NCI-H748 (cell line): ENCODE measurements at regions not wholly inside any gene's neighbourhood (a gene's known extent, or its start where the extent isn't known, plus 50 kb on each side); places are given as distances from the start of the nearest gene placed in this dataset.
A peak's percentile ranks its signal among the peaks of the same experiment; 100 is the strongest.

Source experiments
- DNase-seq: peaks from one replicate; lab custom pipeline; 2025; ENCODE audit not compliant: unreplicated experiment; lab: John Stamatoyannopoulos, UW

GRCh38 chr12:5194306-5194705 is 150.6 kb downstream of the KCNA5 start:
- no peak for DNase-seq

GRCh38 chr12:5195244-5195643 is 151.6 kb downstream of the KCNA5 start:
- DNase-seq, result no peak

- DNase-seq, result no peak
Measured at GRCh38 chr12:5195691-5196090, 152.0 kb downstream of the KCNA5 start.

GRCh38 chr12:5197131-5197530 is 153.5 kb downstream of the KCNA5 start:
- no peak for DNase-seq

GRCh38 chr12:5197656-5198055 is 154.0 kb downstream of the KCNA5 start:
- DNase-seq, result no peak

GRCh38 chr12:5200278-5201087 is 156.8 kb downstream of the KCNA5 start:
- DNase-seq, result peak; percentile 55

- no peak for DNase-seq
Measured at GRCh38 chr12:5201554-5202218, 158.0 kb downstream of the KCNA5 start.

GRCh38 chr12:5203274-5203673 is 159.6 kb downstream of the KCNA5 start:
- DNase-seq, result no peak

GRCh38 chr12:5203720-5204119 is 160.0 kb downstream of the KCNA5 start:
- no peak for DNase-seq

DNA sequence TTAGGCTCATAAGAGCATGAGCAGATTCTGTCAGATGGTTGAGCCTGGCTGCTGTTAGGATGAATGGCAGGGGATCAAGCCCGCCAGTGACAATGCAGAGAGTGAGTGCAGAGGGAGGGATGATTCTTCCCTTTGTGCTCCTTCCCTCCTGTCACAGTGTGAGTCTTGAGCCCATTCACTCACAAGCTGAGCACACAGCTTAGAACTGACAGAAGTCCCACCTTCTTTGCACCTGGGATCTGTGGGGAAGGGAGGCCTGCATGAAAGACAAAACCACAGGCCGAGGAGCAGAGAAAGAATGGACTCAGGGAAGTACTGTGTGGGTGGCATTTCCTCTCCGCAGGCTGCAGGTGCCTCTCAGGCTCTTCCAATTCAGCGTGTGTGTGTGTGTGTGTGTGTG is 160.6 kb downstream of the KCNA5 start:
- DNase-seq, result no peak

DNA sequence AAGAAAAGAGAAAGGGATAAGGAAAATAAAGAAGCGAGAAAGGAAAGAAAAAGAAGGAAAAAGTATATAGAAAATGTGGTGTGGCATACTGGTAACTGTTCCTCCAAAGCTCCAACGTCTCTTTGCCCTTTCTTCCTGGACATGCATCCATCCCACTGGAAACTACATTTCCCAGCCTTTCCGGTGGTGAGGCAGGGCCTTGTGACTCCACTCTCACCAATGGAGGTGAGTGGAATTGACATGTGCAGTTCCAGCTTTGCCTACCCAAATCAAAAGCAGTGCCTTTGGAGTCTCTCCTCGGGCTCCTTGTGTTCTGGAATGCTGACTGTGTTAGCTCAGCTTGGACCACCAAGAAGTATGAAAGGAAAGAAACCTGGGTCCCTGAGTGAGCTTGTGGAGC is 161.2 kb downstream of the KCNA5 start:
- no peak for DNase-seq

DNA sequence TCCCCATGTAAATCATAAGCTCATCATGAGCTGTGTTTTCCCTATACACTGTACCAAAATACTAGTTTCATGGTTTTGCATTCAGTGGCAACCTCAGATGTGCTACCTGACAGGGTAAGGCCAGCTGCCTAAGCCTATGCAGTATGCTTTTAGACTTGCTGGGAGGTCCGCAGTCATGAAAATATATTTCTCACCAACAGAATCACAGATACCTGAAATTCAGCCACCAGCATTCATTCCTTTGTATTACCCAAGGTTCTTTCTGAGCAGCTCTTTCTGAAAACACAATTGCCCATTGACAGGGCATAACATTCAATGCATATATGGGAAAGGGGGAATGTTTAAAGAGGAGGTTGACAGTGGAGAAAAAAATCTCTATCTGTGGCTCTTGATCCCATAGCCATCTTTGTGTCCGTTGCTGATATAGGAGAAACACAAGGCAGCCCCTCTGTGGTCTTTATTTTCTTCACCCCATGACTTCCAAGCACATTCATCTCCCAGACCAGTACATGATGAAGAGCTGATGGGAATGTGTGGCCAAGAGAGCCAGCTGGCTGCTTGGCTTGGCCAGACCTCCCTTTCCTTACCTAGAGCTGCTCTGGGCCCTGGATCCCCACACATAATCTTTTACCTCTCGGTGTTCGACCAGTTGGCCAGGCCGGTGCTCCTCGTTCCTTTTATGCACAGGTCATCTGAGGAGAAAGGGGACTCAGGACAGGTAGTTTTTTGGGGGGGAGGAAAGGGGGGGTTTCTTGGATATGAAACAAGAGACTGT is 162.9 kb downstream of the KCNA5 start:
- no peak for DNase-seq

- no peak for DNase-seq
Measured at GRCh38 chr12:5210179-5210922, 166.7 kb downstream of the KCNA5 start.

DNA sequence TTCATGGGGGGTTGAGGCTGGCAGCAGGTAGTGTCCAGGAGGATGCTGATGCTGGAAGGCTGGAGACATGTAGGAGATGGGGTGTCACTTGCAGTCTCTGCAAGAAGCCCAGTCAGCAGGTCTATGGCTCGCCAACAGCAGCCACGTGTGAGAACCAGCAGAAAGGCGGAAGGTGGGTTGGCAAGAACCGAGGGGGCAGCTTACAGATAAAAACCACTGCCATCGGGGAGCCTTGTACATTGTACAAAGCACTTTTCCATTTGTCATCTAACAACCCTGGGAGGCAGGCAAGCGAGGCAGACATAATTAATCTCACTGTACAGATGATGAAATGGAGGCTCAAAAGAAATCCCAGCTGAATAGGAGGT is 167.2 kb downstream of the KCNA5 start:
- no peak for DNase-seq

- DNase-seq, result no peak
Measured at GRCh38 chr12:5213336-5213735, 169.7 kb downstream of the KCNA5 start.

GRCh38 chr12:5213990-5214389 is 170.3 kb downstream of the KCNA5 start:
- DNase-seq, result no peak

- DNase-seq, result no peak
Measured at GRCh38 chr12:5217936-5218335, 174.3 kb downstream of the KCNA5 start.

GRCh38 chr12:5220099-5220498 is 176.4 kb downstream of the KCNA5 start:
- no peak for DNase-seq

- DNase-seq, result no peak
Measured at GRCh38 chr12:5220835-5221234, 177.2 kb downstream of the KCNA5 start.

- DNase-seq, result peak; percentile 15
Measured at GRCh38 chr12:5222011-5222461, 178.4 kb downstream of the KCNA5 start.

- no peak for DNase-seq
Measured at GRCh38 chr12:5222729-5223128, 179.1 kb downstream of the KCNA5 start.
